ENCODE measurements at regions not wholly inside any gene's neighbourhood (a gene's known extent, or its start where the extent isn't known, plus 50 kb on each side); places are given as distances from the start of the nearest gene placed in this dataset.

GRCh38 chr20:54356801-54357200 lies 118.6 kb upstream of the DOK5 start:
- TF ChIP-seq CTCF (IDR thresholded peaks at IDR 0.05) (no peak), MAX (IDR thresholded peaks at IDR 0.05; ENCODE audit: low read depth) (no peak), EZH2phosphoT487 (IDR thresholded peaks at IDR 0.05; ENCODE audit: borderline replicate concordance, low read depth) (no peak)

All from SK-N-SH (cell line).